Psoas muscle (tissue), 7 donors: ENCODE measurements at regions not wholly inside any gene's neighbourhood (a gene's known extent, or its start where the extent isn't known, plus 50 kb on each side); places are given as distances from the start of the nearest gene placed in this dataset.
A peak's percentile ranks its signal among the peaks of the same experiment; 100 is the strongest.

Experiments used
- ATAC-seq, 4 donors: fragments of 200-7000 bp; cut with Tn5 transposase; one replicate each; pipeline ENCODE4 v1.9.1; 2020; ENCODE audit warnings: moderate library complexity in 3 of 4, mild to moderate bottlenecking in 2 of 4
- DNase-seq, 2 donors: peaks; one replicate each; pipeline ENCODE4 v3.0.0-alpha.2; 2020
- H3K27ac ChIP-seq: fragments of 200-600 bp; one replicate; pipeline ENCODE4 v1.8.0; 2022
- H3K27me3 ChIP-seq, 3 donors: fragments of 200-600 bp in 1 of 3; one replicate each; pipeline versions ENCODE4 v1.6.1 to v1.8.0; 2013 to 2022; ENCODE audit warnings: low read length in 2 of 3, mild to moderate bottlenecking in 2 of 3, moderate library complexity in 1 of 3; ENCODE audit not compliant: insufficient read depth in 3 of 3
- H3K36me3 ChIP-seq, 2 donors: fragments of 200-600 bp in 1 of 2; one replicate each; pipeline versions ENCODE4 v1.6.1 to v1.8.0; 2013 to 2022; ENCODE audit warnings: low read depth in 1 of 2, mild to moderate bottlenecking in 1 of 2, moderate library complexity in 1 of 2; ENCODE audit not compliant: insufficient read depth in 1 of 2
- H3K4me1 ChIP-seq: fragments of 200-600 bp; one replicate; pipeline ENCODE4 v1.8.0; 2022
- H3K4me3 ChIP-seq: fragments of 200-600 bp; one replicate; pipeline ENCODE4 v1.8.0; 2022; ENCODE audit warnings: mild to moderate bottlenecking
- H3K9me3 ChIP-seq: fragments of 200-600 bp; one replicate; pipeline ENCODE4 v1.8.0; 2022
- CTCF ChIP-seq: fragments of 200-600 bp; IDR thresholded peaks from one replicate; pipeline ENCODE4 v1.8.0; 2022; ENCODE audit warnings: antibody characterized with exemption
- WGBS, 3 donors: extraction: QIAGEN DNeasy Blood & Tissue Kit; methylation state at CpG; one replicate each; pipeline versions ENCODE4 v1.1.6 to v1.1.7; 2013; 5-methylcytosine and 5-hydroxymethylcytosine counted together
- intact Hi-C, 2 donors: fragments of 100-400 bp; cut with DNase I; formaldehyde crosslinking; loops; one replicate each; pipeline versions ENCODE4 v1.11.0 to v1.14.2; 2022
- donor health status: healthy with polysubstance abuse.
- donor health status: DM: no; HTN: no; CAD: no; lungs with moderate emphysema.
- donor health status: Bipolar disorder and iron deficiency.
- donor health status: healthy.
- donor health status: DM: yes; HTN: yes; CAD: no.
- donor health status: DM: no; HTN: no; CAD: no.
- donor health status: DM: yes; HTN: yes; CAD: no.

DNA sequence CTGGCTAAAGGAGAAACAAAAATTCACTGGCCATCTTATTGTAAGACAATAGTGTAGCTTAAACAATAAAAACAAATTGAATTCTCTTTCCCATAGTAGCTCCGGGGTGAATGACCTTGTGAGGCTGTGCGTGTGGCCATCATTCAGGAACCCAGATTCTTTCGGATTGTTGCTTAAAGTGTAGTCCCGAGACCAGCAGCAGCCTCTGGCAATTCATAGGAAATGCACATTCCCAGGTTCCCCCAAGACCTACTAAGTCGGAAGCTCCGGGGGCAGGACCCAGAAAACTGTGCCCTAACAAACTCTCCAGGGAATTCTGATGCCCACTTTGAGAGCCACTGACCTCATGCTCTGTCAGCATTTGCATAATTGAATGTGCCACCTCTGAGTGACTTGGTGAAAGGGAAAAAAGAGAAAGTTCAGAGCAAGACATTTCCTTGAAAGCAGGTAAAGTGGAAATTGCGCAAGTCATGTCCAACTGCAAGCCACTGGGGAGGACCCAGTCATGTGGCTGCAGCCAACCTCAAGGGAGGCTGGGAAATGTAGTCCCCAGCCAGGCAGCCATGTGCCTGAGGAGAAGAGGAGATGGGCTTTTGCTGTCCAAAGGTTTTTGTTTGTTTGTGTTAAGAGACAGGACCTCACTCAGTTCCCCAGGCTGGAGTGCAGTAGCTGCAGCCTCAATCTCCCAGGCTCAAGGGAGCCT lies 50.7 kb upstream of the PNMA8B start:
- WGBS, 3 donors: 40 to 63% (median 58%) methylated on average over 7 of the region's 7 CpGs
- peak in 1 of 2 donors; percentile 61 for DNase-seq
- H3K36me3 ChIP-seq: no peaks in the 10 kb centered on the region
- peak; percentile 56 to 73 (median 69) for ATAC-seq
- no peak overlapping the region for H3K27ac ChIP-seq
- peaks cover 4% of the 10 kb centered on the region for H3K4me1 ChIP-seq
- peak overlapping the region; percentile 25 for H3K4me3 ChIP-seq
- intact Hi-C loops: no loop called here
- H3K27me3 ChIP-seq: no peaks in the 10 kb centered on the region
- H3K9me3 ChIP-seq: peaks cover 14% of the 10 kb centered on the region
- TF ChIP-seq CTCF: no peak

GRCh38 chr19:46550684-46551083 lies 50.4 kb upstream of the CALM3 start:
- Histone ChIP-seq H3K4me3 (no peak overlapping the region), H3K9me3 (peaks cover 21% of the 10 kb centered on the region), H3K36me3 (no peaks in the 10 kb centered on the region), H3K4me1 (peaks cover 4% of the 10 kb centered on the region), H3K27me3 (no peaks in the 10 kb centered on the region), H3K27ac (no peak overlapping the region)
- TF ChIP-seq CTCF: no peak
- WGBS, 3 donors: 76 to 90% (median 86%) methylated on average over 1 of the region's 1 CpG
- no peak for DNase-seq
- intact Hi-C loops: no loop called here
- no peak for ATAC-seq

- DNase-seq (no peak), ATAC-seq (no peak)
- Histone ChIP-seq H3K9me3 (peaks cover 24% of the 10 kb centered on the region), H3K27me3 (no peaks in the 10 kb centered on the region), H3K4me3 (no peak overlapping the region), H3K27ac (no peak overlapping the region), H3K36me3 (no peaks in the 10 kb centered on the region), H3K4me1 (peaks cover 3% of the 10 kb centered on the region)
- intact Hi-C loops: no loop called here
- TF ChIP-seq CTCF: no peak
Observed at GRCh38 chr19:46551164-46551563, 50.0 kb upstream of the CALM3 start.
